ENCODE measurements at regions not wholly inside any gene's neighbourhood (a gene's known extent, or its start where the extent isn't known, plus 50 kb on each side); places are given as distances from the start of the nearest gene placed in this dataset.

DNA sequence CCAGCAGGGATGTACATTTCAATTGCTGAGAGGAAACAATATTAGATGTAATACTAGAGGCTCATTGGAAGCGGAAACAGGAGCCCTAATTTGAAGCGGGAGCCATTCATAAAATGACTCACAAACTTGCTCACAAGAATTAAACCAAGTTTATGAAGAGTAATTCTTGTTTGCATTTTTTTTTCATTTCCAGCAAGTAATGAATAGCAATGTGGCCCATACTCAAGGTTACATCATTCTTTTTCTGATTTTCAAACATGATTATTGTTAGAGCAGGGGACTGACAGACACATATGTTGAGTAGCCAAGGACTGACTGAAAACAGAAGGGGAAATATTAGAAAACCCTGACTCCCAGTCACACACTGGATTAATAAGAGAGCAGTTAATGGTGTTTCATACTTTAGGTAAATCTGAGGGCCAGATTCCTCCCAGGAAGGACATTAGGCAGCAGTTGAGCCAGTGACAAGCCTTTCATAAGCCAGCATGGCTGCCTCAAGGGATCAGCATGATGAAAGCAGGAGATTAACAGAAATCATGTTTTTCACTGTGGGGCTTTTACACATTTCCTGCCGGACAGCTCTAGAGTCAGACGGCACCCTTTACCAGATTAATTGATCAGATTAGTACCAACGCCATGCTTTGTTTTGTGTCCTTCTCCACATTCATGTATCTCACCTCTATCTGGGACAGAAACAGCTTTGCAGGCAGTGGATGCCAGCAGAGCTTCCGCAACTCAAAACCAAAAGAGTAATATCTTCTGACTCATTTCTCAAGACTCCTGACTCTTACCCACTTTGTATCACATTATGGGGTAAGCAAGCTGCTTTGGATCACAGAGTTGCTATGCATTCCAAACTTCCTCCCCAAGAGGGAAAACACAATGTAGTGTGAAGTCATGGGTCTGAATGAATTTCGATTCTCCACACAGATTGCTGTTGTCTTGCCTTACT lies 831.6 kb downstream of the KCNA4 start:
- no peak for TF ChIP-seq EP300 (IDR thresholded peaks at IDR 0.05; ENCODE audit: borderline replicate concordance)
- TF ChIP-seq RAD21 (IDR thresholded peaks at IDR 0.05; ENCODE audit: low read depth), result no peak
- TF ChIP-seq EGR1 (IDR thresholded peaks at IDR 0.05), result no peak
- TF ChIP-seq YY1 (IDR thresholded peaks at IDR 0.05; ENCODE audit: low read depth), result no peak
- TF ChIP-seq TEAD4 (IDR thresholded peaks at IDR 0.05), result no peak
- no peak for TF ChIP-seq CREB1 (IDR thresholded peaks at IDR 0.05; ENCODE audit: low read depth)
- TF ChIP-seq, protein P1, sequence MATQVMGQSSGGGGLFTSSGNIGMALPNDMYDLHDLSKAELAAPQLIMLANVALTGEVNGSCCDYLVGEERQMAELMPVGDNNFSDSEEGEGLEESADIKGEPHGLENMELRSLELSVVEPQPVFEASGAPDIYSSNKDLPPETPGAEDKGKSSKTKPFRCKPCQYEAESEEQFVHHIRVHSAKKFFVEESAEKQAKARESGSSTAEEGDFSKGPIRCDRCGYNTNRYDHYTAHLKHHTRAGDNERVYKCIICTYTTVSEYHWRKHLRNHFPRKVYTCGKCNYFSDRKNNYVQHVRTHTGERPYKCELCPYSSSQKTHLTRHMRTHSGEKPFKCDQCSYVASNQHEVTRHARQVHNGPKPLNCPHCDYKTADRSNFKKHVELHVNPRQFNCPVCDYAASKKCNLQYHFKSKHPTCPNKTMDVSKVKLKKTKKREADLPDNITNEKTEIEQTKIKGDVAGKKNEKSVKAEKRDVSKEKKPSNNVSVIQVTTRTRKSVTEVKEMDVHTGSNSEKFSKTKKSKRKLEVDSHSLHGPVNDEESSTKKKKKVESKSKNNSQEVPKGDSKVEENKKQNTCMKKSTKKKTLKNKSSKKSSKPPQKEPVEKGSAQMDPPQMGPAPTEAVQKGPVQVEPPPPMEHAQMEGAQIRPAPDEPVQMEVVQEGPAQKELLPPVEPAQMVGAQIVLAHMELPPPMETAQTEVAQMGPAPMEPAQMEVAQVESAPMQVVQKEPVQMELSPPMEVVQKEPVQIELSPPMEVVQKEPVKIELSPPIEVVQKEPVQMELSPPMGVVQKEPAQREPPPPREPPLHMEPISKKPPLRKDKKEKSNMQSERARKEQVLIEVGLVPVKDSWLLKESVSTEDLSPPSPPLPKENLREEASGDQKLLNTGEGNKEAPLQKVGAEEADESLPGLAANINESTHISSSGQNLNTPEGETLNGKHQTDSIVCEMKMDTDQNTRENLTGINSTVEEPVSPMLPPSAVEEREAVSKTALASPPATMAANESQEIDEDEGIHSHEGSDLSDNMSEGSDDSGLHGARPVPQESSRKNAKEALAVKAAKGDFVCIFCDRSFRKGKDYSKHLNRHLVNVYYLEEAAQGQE (IDR thresholded peaks at IDR 0.05; ENCODE audit: low read depth), result no peak
- TF ChIP-seq, protein P2, sequence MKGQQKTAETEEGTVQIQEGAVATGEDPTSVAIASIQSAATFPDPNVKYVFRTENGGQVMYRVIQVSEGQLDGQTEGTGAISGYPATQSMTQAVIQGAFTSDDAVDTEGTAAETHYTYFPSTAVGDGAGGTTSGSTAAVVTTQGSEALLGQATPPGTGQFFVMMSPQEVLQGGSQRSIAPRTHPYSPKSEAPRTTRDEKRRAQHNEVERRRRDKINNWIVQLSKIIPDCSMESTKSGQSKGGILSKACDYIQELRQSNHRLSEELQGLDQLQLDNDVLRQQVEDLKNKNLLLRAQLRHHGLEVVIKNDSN (IDR thresholded peaks at IDR 0.05), result no peak
- no peak for TF ChIP-seq ZBTB7A (IDR thresholded peaks at IDR 0.05; ENCODE audit: low read depth)
- no peak for TF ChIP-seq CEBPB (IDR thresholded peaks at IDR 0.05)
- no peak for TF ChIP-seq TAF1 (IDR thresholded peaks at IDR 0.05; ENCODE audit: low read depth)
- TF ChIP-seq, protein P3, sequence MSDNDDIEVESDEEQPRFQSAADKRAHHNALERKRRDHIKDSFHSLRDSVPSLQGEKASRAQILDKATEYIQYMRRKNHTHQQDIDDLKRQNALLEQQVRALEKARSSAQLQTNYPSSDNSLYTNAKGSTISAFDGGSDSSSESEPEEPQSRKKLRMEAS (IDR thresholded peaks at IDR 0.05), result no peak
- no peak for TF ChIP-seq FOXM1 (IDR thresholded peaks at IDR 0.05; ENCODE audit: borderline replicate concordance, low read depth)
- no peak for TF ChIP-seq TCF12 (IDR thresholded peaks at IDR 0.05; ENCODE audit: low read depth)

Measured in Ishikawa (cell line).